ENCODE measurements at regions not wholly inside any gene's neighbourhood (a gene's known extent, or its start where the extent isn't known, plus 50 kb on each side); places are given as distances from the start of the nearest gene placed in this dataset.

- intact Hi-C loops (cut with DNase I) = no loop called here
- Histone ChIP-seq H3K9me3 (no peaks in the 10 kb centered on the region), H3K4me1 (no peaks in the 10 kb centered on the region), H3K27ac (no peak overlapping the region), H3K4me3 (no peak overlapping the region), H3K36me3 (replicated peaks in 1 of 2; ENCODE audit: insufficient read depth in 1 of 2, low read depth in 2 of 2) (no peaks in the 10 kb centered on the region), H3K27me3 (no peaks in the 10 kb centered on the region)
- no peak for TF ChIP-seq POLR2A (IDR thresholded peaks at IDR 0.05)
- no peak for TF ChIP-seq CTCF (IDR thresholded peaks at IDR 0.05)
- no peak for DNase-seq
- no peak for ATAC-seq
- 100% methylated on average over 1 of the region's 1 CpG for WGBS, 2 donors
Measured at GRCh38 chr3:96202181-96202580, 612.2 kb upstream of the EPHA6 start.

GRCh38 chr3:96209699-96210098, 604.7 kb upstream of the EPHA6 start:
- no peaks in the 10 kb centered on the region for H3K9me3 ChIP-seq
- WGBS, 2 donors = 71 to 75% methylated on average over 1 of the region's 1 CpG
- H3K36me3 ChIP-seq (replicated peaks in 1 of 2; ENCODE audit: insufficient read depth in 1 of 2, low read depth in 2 of 2) = no peaks in the 10 kb centered on the region
- no peak for ATAC-seq
- H3K27me3 ChIP-seq = no peaks in the 10 kb centered on the region
- no peak overlapping the region for H3K27ac ChIP-seq
- no peak for DNase-seq
- TF ChIP-seq CTCF (IDR thresholded peaks at IDR 0.05) = no peak
- TF ChIP-seq POLR2A (IDR thresholded peaks at IDR 0.05) = no peak
- no peaks in the 10 kb centered on the region for H3K4me1 ChIP-seq
- H3K4me3 ChIP-seq = no peak overlapping the region
- intact Hi-C loops (cut with DNase I) = no loop called here

GRCh38 chr3:96213393-96213792, 601.0 kb upstream of the EPHA6 start:
- TF ChIP-seq CTCF (IDR thresholded peaks at IDR 0.05) (no peak), POLR2A (IDR thresholded peaks at IDR 0.05) (no peak)
- Histone ChIP-seq H3K36me3 (replicated peaks in 1 of 2; ENCODE audit: insufficient read depth in 1 of 2, low read depth in 2 of 2) (no peaks in the 10 kb centered on the region), H3K4me3 (no peak overlapping the region), H3K4me1 (no peaks in the 10 kb centered on the region), H3K9me3 (no peaks in the 10 kb centered on the region), H3K27ac (no peak overlapping the region), H3K27me3 (no peaks in the 10 kb centered on the region)
- WGBS, 2 donors = 87 to 88% methylated on average over 3 of the region's 3 CpGs
- DNase-seq (no peak), ATAC-seq (no peak)
- intact Hi-C loops (cut with DNase I) = no loop called here

- no peak for TF ChIP-seq POLR2A (IDR thresholded peaks at IDR 0.05)
- no peak for TF ChIP-seq CTCF (IDR thresholded peaks at IDR 0.05)
- no peaks in the 10 kb centered on the region for H3K4me1 ChIP-seq
Measured at GRCh38 chr3:96214941-96215340, 599.5 kb upstream of the EPHA6 start.

GRCh38 chr3:96225494-96225893, 588.9 kb upstream of the EPHA6 start:
- intact Hi-C loops (cut with DNase I) = no loop called here
- no peak overlapping the region for H3K4me3 ChIP-seq
- no peaks in the 10 kb centered on the region for H3K9me3 ChIP-seq
- WGBS, 2 donors = 77 to 81% methylated on average over 5 of the region's 5 CpGs
- H3K4me1 ChIP-seq = no peaks in the 10 kb centered on the region
- DNase-seq = no peak
- ATAC-seq = no peak
- H3K36me3 ChIP-seq (replicated peaks in 1 of 2; ENCODE audit: insufficient read depth in 1 of 2, low read depth in 2 of 2) = no peaks in the 10 kb centered on the region
- no peaks in the 10 kb centered on the region for H3K27me3 ChIP-seq
- TF ChIP-seq CTCF (IDR thresholded peaks at IDR 0.05) (no peak), POLR2A (IDR thresholded peaks at IDR 0.05) (no peak)
- H3K27ac ChIP-seq = no peak overlapping the region

More at GRCh38 chr3:96214941-96215340, 599.5 kb upstream of the EPHA6 start:
- no peak overlapping the region for H3K27ac ChIP-seq
- H3K27me3 ChIP-seq = no peaks in the 10 kb centered on the region
- H3K4me3 ChIP-seq = no peak overlapping the region
- ATAC-seq (no peak), DNase-seq (no peak)
- intact Hi-C loops (cut with DNase I) = no loop called here
- H3K36me3 ChIP-seq (replicated peaks in 1 of 2; ENCODE audit: insufficient read depth in 1 of 2, low read depth in 2 of 2) = no peaks in the 10 kb centered on the region
- H3K9me3 ChIP-seq = no peaks in the 10 kb centered on the region

All from body of pancreas (tissue), 4 donors.